H1 (cell line): ENCODE measurements at regions not wholly inside any gene's neighbourhood (a gene's known extent, or its start where the extent isn't known, plus 50 kb on each side); places are given as distances from the start of the nearest gene placed in this dataset.

Experiments
- CTCF ChIA-PET: fragments of 300-600 bp; sonication (Branson Sonifier 250); formaldehyde crosslinking; loops from one replicate; lab custom pipeline; 2021; ENCODE audit not compliant: partially characterized antibody; lab: Charles Lee
- POLR2A ChIA-PET: fragments of 300-600 bp; sonication (Branson Sonifier 250); formaldehyde crosslinking; loops from one replicate; lab custom pipeline; 2021; ENCODE audit warnings: inconsistent platforms; ENCODE audit not compliant: partially characterized antibody; lab: Charles Lee
- DNase-seq, 2 experiments: peaks; one replicate each; pipeline versions ENCODE4 v3.0.0 to v3.0.0-alpha.2; 2010 to 2022; ENCODE audit warnings: low spot score in 2 of 2, low read depth in 1 of 2, mixed read lengths in 1 of 2
- FAIRE-seq: peaks from 2 replicates; lab custom pipeline; 2011; peaks lifted over from hg19 to GRCh38; lab: Jason Lieb, UNC
- H2AFZ ChIP-seq: 2 replicates; pipeline ENCODE4 v1.8.1; 2012; ENCODE audit warnings: low read length, inconsistent platforms
- H2AK5ac ChIP-seq: 2 replicates; pipeline ENCODE4 v1.6.1; 2013; ENCODE audit warnings: low read depth, low read length
- H2BK120ac ChIP-seq: replicated peaks from 2 replicates; pipeline ENCODE3; 2013; ENCODE audit warnings: low read depth, low read length, inconsistent platforms
- H2BK12ac ChIP-seq: 2 replicates; pipeline ENCODE4 v1.6.1; 2013; ENCODE audit warnings: low read depth, low read length
- H2BK15ac ChIP-seq: 2 replicates; pipeline ENCODE4 v1.6.1; 2013; ENCODE audit warnings: low read length
- H2BK20ac ChIP-seq: 2 replicates; pipeline ENCODE4 v1.6.1; 2013; ENCODE audit warnings: low read length
- H2BK5ac ChIP-seq: 2 replicates; pipeline ENCODE4 v1.6.1; 2013; ENCODE audit warnings: low read depth, low read length
- H3K14ac ChIP-seq: 2 replicates; pipeline ENCODE4 v1.6.1; 2013; ENCODE audit warnings: inconsistent platforms; ENCODE audit not compliant: insufficient read length
- H3K18ac ChIP-seq: 2 replicates; pipeline ENCODE4 v1.6.1; 2013; ENCODE audit warnings: low read length; ENCODE audit errors: extremely low read depth
- H3K23ac ChIP-seq: 2 replicates; pipeline ENCODE4 v1.6.1; 2013; ENCODE audit warnings: inconsistent platforms; ENCODE audit not compliant: insufficient read length
- H3K23me2 ChIP-seq: 2 replicates; pipeline ENCODE4 v1.6.1; 2013; ENCODE audit warnings: low read depth, low read length
- H3K27ac ChIP-seq: 2 replicates; pipeline ENCODE4 v1.6.1; 2011; ENCODE audit warnings: low read depth, low read length, inconsistent platforms
- H3K27me3 ChIP-seq, 4 experiments: replicated peaks in 1 of 4; 1 replicate in 1 of 4; 2 replicates in 3 of 4; pipeline versions ENCODE4 v1.6.1 to v1.8.1; 2011 to 2013; ENCODE audit warnings: low read length in 3 of 4, mild to moderate bottlenecking in 3 of 4, inconsistent platforms in 2 of 4, mixed read lengths in 2 of 4, moderate library complexity in 1 of 4; ENCODE audit not compliant: control insufficient read depth in 3 of 4, insufficient read depth in 3 of 4; ENCODE audit errors: extremely low read depth in 1 of 4
- H3K36me3 ChIP-seq, 4 experiments: 2 replicates each; pipeline versions ENCODE4 v1.6.1 to v1.8.1; 2011 to 2013; ENCODE audit warnings: mild to moderate bottlenecking in 4 of 4, low read length in 3 of 4, moderate library complexity in 2 of 4, control low read depth in 1 of 4, inconsistent platforms in 1 of 4; ENCODE audit not compliant: insufficient read depth in 4 of 4, control insufficient read depth in 2 of 4
- H3K4ac ChIP-seq: replicated peaks from 2 replicates; pipeline ENCODE3; 2013; ENCODE audit warnings: low read length, low read depth, mixed read lengths, inconsistent platforms; ENCODE audit not compliant: insufficient read length
- H3K4me1 ChIP-seq, 4 experiments: replicated peaks in 1 of 4; 1 replicate in 1 of 4; 2 replicates in 3 of 4; pipeline versions ENCODE4 v1.6.1 to v1.8.1; 2011 to 2013; ENCODE audit warnings: low read length in 3 of 4, inconsistent platforms in 2 of 4, mixed read lengths in 1 of 4; ENCODE audit not compliant: insufficient read depth in 4 of 4, control insufficient read depth in 3 of 4
- H3K4me2 ChIP-seq, 2 experiments: 2 replicates each; pipeline versions ENCODE4 v1.6.1 to v1.8.1; 2011 to 2013; ENCODE audit warnings: low read depth in 2 of 2, low read length in 2 of 2, control low read depth in 1 of 2, inconsistent platforms in 1 of 2, mild to moderate bottlenecking in 1 of 2; ENCODE audit not compliant: insufficient read depth in 1 of 2
- H3K4me3 ChIP-seq, 4 experiments: fragments of 200-600, 300-600 bp in 1 of 4; sonication (generic), shearing (Covaris generic), sonication (Bioruptor Twin) in 1 of 4; 2 replicates each; pipeline versions ENCODE4 v1.5.1 to v1.8.1; 2011 to 2016; ENCODE audit warnings: low read length in 4 of 4, low read depth in 3 of 4, control low read depth in 2 of 4, inconsistent platforms in 2 of 4, mild to moderate bottlenecking in 2 of 4, mixed read lengths in 1 of 4, moderate library complexity in 1 of 4; ENCODE audit not compliant: insufficient read depth in 2 of 4; ENCODE audit errors: extremely low read depth in 1 of 4
- H3K56ac ChIP-seq: replicated peaks from 2 replicates; pipeline ENCODE3; 2013; ENCODE audit warnings: low read depth, mild to moderate bottlenecking, mixed read lengths, low read length, inconsistent platforms; ENCODE audit not compliant: insufficient read length
- H3K79me1 ChIP-seq: 2 replicates; pipeline ENCODE4 v1.6.1; 2013; ENCODE audit warnings: low read depth, low read length, control low read depth
- H3K79me2 ChIP-seq, 2 experiments: 2 replicates each; pipeline versions ENCODE4 v1.6.1 to v1.8.1; 2012 to 2013; ENCODE audit warnings: low read length in 2 of 2, mild to moderate bottlenecking in 2 of 2, inconsistent platforms in 1 of 2; ENCODE audit not compliant: insufficient read depth in 2 of 2, control insufficient read depth in 1 of 2
- H3K9ac ChIP-seq, 4 experiments: replicated peaks in 1 of 4; 1 replicate in 1 of 4; 2 replicates in 3 of 4; pipeline versions ENCODE4 v1.6.1 to v1.8.1; 2011 to 2013; ENCODE audit warnings: low read depth in 3 of 4, low read length in 3 of 4, control low read depth in 2 of 4, mild to moderate bottlenecking in 2 of 4, moderate library complexity in 2 of 4, inconsistent platforms in 1 of 4; ENCODE audit errors: extremely low read depth in 1 of 4
- H3K9me3 ChIP-seq, 2 experiments: 2 replicates each; pipeline versions ENCODE4 v1.6.1 to v1.8.1; 2012 to 2013; ENCODE audit warnings: mild to moderate bottlenecking in 2 of 2, moderate library complexity in 2 of 2, control low read depth in 1 of 2, inconsistent platforms in 1 of 2, low read depth in 1 of 2, low read length in 1 of 2, mixed read lengths in 1 of 2; ENCODE audit not compliant: insufficient read depth in 2 of 2
- H4K20me1 ChIP-seq, 2 experiments: replicated peaks in 1 of 2; 2 replicates each; pipeline versions ENCODE3 to v1.8.1; 2011 to 2013; ENCODE audit warnings: inconsistent platforms in 2 of 2, low read length in 2 of 2, mild to moderate bottlenecking in 1 of 2; ENCODE audit not compliant: insufficient read depth in 2 of 2, control insufficient read depth in 1 of 2
- H4K5ac ChIP-seq: 2 replicates; pipeline ENCODE4 v1.6.1; 2013; ENCODE audit warnings: low read length, low read depth, mixed read lengths, inconsistent platforms; ENCODE audit not compliant: insufficient read length
- H4K8ac ChIP-seq: 2 replicates; pipeline ENCODE4 v1.8.0; 2013; ENCODE audit warnings: mild to moderate bottlenecking, moderate library complexity, low read length, inconsistent platforms; ENCODE audit not compliant: insufficient read depth; ENCODE audit errors: extremely low read depth
- H4K91ac ChIP-seq: replicated peaks from 2 replicates; pipeline ENCODE3; 2013; ENCODE audit warnings: low read length, mixed read lengths, inconsistent platforms; ENCODE audit not compliant: insufficient read length
- GABPA ChIP-seq: IDR thresholded peaks from 2 replicates; pipeline ENCODE4 v1.6.1; 2011; ENCODE audit warnings: mild to moderate bottlenecking, low read length, moderate library complexity, borderline replicate concordance; ENCODE audit not compliant: insufficient read depth
- WGBS, 2 experiments: shearing (Covaris generic) in 1 of 2; methylation state at CpG; one replicate each; pipeline versions ENCODE4 v1.1.6 to v1.1.7; 2013 to 2015; ENCODE audit warnings: low lambda C conversion rate in 2 of 2, mixed read lengths in 2 of 2, inconsistent platforms in 1 of 2, low coverage in 1 of 2, missing lambda C conversion rate in 1 of 2; ENCODE audit not compliant: insufficient replicate concordance in 2 of 2, insufficient coverage in 1 of 2, insufficient read length in 1 of 2; ENCODE audit errors: extremely low coverage in 1 of 2, missing lambda C conversion rate in 1 of 2; 5-methylcytosine and 5-hydroxymethylcytosine counted together

DNA sequence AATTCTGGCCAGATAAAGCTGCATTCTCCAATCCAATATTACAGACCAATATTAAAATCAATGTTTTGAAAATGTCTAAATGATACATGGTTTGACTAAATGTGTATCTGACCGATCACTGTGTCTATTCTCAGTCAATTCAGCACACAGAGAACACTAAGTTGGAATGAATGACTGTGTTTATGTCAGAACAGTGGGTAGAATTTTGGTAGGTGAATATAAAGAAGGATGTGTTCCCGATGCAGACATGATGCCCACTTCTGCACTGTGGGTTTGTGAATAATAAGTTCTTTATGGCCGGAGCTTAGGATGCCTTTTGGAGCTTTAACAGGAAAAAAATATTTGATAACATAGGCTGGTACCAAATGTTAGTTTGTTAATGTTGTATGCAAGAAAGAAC is 113.2 kb upstream of the GIMD1 start:
- H4K5ac ChIP-seq, result no peak overlapping the region
- no peak overlapping the region for H2BK15ac ChIP-seq
- no peak overlapping the region for H4K91ac ChIP-seq
- no peak overlapping the region for H3K4ac ChIP-seq
- H2BK5ac ChIP-seq, result no peak overlapping the region
- H3K9ac ChIP-seq, result no peak overlapping the region
- H3K27me3 ChIP-seq, result no peaks in the 10 kb centered on the region
- no peak overlapping the region for H2BK120ac ChIP-seq
- 93% methylated on average over 3 of the region's 3 CpGs; no CpG with 5 or more reads in 1 of the 2 experiments for WGBS, 2 experiments
- no peak overlapping the region for H3K18ac ChIP-seq
- H4K8ac ChIP-seq, result no peak overlapping the region
- no peak overlapping the region for H3K56ac ChIP-seq
- peaks cover 0 to 1% of the 10 kb centered on the region in 2 experiments for H4K20me1 ChIP-seq
- H3K23ac ChIP-seq, result no peak overlapping the region
- H3K4me2 ChIP-seq, result no peak overlapping the region
- H3K27ac ChIP-seq, result no peak overlapping the region
- no peak for TF ChIP-seq GABPA
- no peak for FAIRE-seq
- ChIA-PET POLR2A (no interaction called here), CTCF (interaction anchor here (0.7 kb wide), 1 partner anchor 153 kb away, joined by 3 read pairs; no protein-coding TSS in a partner anchor)
- no peak overlapping the region for H3K14ac ChIP-seq
- no peaks in the 10 kb centered on the region for H3K36me3 ChIP-seq
- H2BK20ac ChIP-seq, result no peak overlapping the region
- DNase-seq, result no peak
- H3K23me2 ChIP-seq, result no peaks in the 10 kb centered on the region
- no peaks in the 10 kb centered on the region for H3K79me2 ChIP-seq
- H2AFZ ChIP-seq, result no peak overlapping the region
- H2BK12ac ChIP-seq, result no peak overlapping the region
- no peak overlapping the region for H3K4me3 ChIP-seq
- peaks cover 0 to 4% (median 3%) of the 10 kb centered on the region in 4 experiments; a peak in 6 of 7 replicates for H3K4me1 ChIP-seq
- H2AK5ac ChIP-seq, result no peak overlapping the region
- no peaks in the 10 kb centered on the region for H3K9me3 ChIP-seq
- no peaks in the 10 kb centered on the region for H3K79me1 ChIP-seq
